ENCODE measurements at regions not wholly inside any gene's neighbourhood (a gene's known extent, or its start where the extent isn't known, plus 50 kb on each side); places are given as distances from the start of the nearest gene placed in this dataset.

DNA sequence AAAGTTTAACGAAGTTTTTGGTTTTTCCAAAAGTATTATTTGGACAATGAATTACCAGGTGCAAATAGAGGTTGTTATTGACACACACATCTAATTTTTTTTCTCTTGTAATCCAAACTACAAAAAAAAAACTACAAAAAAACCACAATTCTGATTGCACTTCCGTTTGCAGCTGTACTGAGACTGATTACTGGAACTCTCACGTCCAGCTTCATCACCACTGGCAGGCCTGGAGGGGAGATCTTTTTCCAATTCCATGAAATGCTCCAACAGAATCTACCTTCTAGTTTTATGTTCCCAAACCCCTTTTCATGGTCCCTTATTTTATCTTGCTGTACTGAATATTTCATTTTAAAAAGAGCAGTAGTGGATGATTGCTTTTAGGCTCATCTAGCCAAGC is 1118.3 kb downstream of the C4orf33 start:
- TF ChIP-seq POLR2AphosphoS5 (IDR thresholded peaks at IDR 0.05) = no peak
- TF ChIP-seq, protein P1, sequence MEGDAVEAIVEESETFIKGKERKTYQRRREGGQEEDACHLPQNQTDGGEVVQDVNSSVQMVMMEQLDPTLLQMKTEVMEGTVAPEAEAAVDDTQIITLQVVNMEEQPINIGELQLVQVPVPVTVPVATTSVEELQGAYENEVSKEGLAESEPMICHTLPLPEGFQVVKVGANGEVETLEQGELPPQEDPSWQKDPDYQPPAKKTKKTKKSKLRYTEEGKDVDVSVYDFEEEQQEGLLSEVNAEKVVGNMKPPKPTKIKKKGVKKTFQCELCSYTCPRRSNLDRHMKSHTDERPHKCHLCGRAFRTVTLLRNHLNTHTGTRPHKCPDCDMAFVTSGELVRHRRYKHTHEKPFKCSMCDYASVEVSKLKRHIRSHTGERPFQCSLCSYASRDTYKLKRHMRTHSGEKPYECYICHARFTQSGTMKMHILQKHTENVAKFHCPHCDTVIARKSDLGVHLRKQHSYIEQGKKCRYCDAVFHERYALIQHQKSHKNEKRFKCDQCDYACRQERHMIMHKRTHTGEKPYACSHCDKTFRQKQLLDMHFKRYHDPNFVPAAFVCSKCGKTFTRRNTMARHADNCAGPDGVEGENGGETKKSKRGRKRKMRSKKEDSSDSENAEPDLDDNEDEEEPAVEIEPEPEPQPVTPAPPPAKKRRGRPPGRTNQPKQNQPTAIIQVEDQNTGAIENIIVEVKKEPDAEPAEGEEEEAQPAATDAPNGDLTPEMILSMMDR (IDR thresholded peaks at IDR 0.05) = no peak
